Esophagus muscularis mucosa (tissue), 4 donors: ENCODE measurements at regions not wholly inside any gene's neighbourhood (a gene's known extent, or its start where the extent isn't known, plus 50 kb on each side); places are given as distances from the start of the nearest gene placed in this dataset.

Experiments
- CTCF ChIP-seq, 3 experiments: fragments of 200-600 bp in 2 of 3; fragments of 450-650 bp in 1 of 3; sonication (generic) in 2 of 3; IDR thresholded peaks; one replicate each; pipeline ENCODE4 v1.5.1; 2017 to 2019; ENCODE audit warnings: antibody characterized with exemption in 3 of 3, mild to moderate bottlenecking in 2 of 3, moderate library complexity in 1 of 3
- EP300 ChIP-seq: sonication (generic); formaldehyde crosslinking; IDR thresholded peaks from one replicate; pipeline ENCODE4 v1.6.1; 2017; ENCODE audit warnings: antibody characterized with exemption
- POLR2A ChIP-seq: fragments of 450-650 bp; IDR thresholded peaks from one replicate; pipeline ENCODE4 v1.6.1; 2017; ENCODE audit warnings: antibody characterized with exemption, moderate library complexity, mild to moderate bottlenecking, low read depth

GRCh38 chr2:239685965-239686364 lies 285.1 kb upstream of the HDAC4 start:
- TF ChIP-seq EP300 (no peak), POLR2A (no peak), CTCF (IDR thresholded peaks at IDR 0.05) (no peak)
